ENCODE measurements at regions not wholly inside any gene's neighbourhood (a gene's known extent, or its start where the extent isn't known, plus 50 kb on each side); places are given as distances from the start of the nearest gene placed in this dataset.

- CTCF ChIA-PET = interaction anchor here (0.9 to 1.0 kb wide), 2 partner anchors 11 to 15 kb away, joined by 3 to 4 read pairs; no protein-coding TSS in a partner anchor
- Histone ChIP-seq H2AFZ (ENCODE audit: low read depth) (no peak overlapping the region), H3K4me1 (ENCODE audit: control insufficient read depth in 1 of 2, insufficient read depth in 2 of 2, low read depth in 1 of 2, low read length in 1 of 2) (peaks cover 0 to 6% of the 10 kb centered on the region in 2 experiments; a peak in 3 of 4 replicates), H3K4me2 (peak overlapping the region; percentile 70; the same call in 1 of the 2 replicates), H3K27me3 (ENCODE audit: insufficient read depth) (no peaks in the 10 kb centered on the region), H3K27ac (ENCODE audit: low read depth in 2 of 2, low read length in 1 of 2) (peak overlapping the region in 1 of 2 experiments; percentile 74; a peak in 3 of 4 replicates), H3F3A (replicated peaks; ENCODE audit: insufficient read depth) (peaks cover 43% of the 10 kb centered on the region), H3K9me2 (no peaks in the 10 kb centered on the region), H3K9me3 (no peaks in the 10 kb centered on the region), H3K79me2 (ENCODE audit: insufficient read depth) (no peaks in the 10 kb centered on the region), H3K4me3 (ENCODE audit: low read depth in 2 of 2, low read length in 1 of 2) (peak overlapping the region in 1 of 2 experiments; percentile 68; a peak in 2 of 4 replicates), H3K36me3 (replicated peaks in 1 of 2; ENCODE audit: control insufficient read depth in 1 of 2, insufficient read depth in 2 of 2, low read length in 1 of 2) (no peaks in the 10 kb centered on the region), H4K20me1 (ENCODE audit: insufficient read depth) (peaks cover 3% of the 10 kb centered on the region; the same call in 1 of the 2 replicates), H3K9ac (no peak overlapping the region)
- TF ChIP-seq GATA2 (CRISPR knock-in tag; IDR thresholded peaks at IDR 0.05) = no peak
- peak; percentile 51; the same call in 1 of the 2 replicates for TF ChIP-seq TEAD4 (IDR thresholded peaks at IDR 0.05; ENCODE audit: borderline replicate concordance, insufficient read depth)
- WGBS (ENCODE audit: low lambda C conversion rate) = 25% methylated on average over 11 of the region's 11 CpGs
- POLR2A ChIA-PET = no interaction called here
- no peak for DNase-seq
Measured at GRCh38 chr6:26311012-26311384, 54.0 kb upstream of the BTN3A2 start.

GRCh38 chr6:26311385-26312095, 53.5 kb upstream of the BTN3A2 start:
- H3K36me3 ChIP-seq (replicated peaks in 1 of 2; ENCODE audit: control insufficient read depth in 1 of 2, insufficient read depth in 2 of 2, low read length in 1 of 2) = no peaks in the 10 kb centered on the region
- peak overlapping the region; percentile 24; the same call in 1 of the 2 replicates for H3K9ac ChIP-seq
- POLR2A ChIA-PET = interaction anchor here (1.7 kb wide), 1 partner anchor 26 kb away, joined by 4 read pairs; a partner anchor contains a TSS
- peaks cover 0 to 6% of the 10 kb centered on the region in 2 experiments; a peak in 3 of 4 replicates for H3K4me1 ChIP-seq (ENCODE audit: control insufficient read depth in 1 of 2, insufficient read depth in 2 of 2, low read depth in 1 of 2, low read length in 1 of 2)
- CTCF ChIA-PET = interaction anchor here (0.9 to 1.2 kb wide), 3 partner anchors 10 to 15 kb away, joined by 3 to 4 read pairs (median 4); no protein-coding TSS in a partner anchor
- peaks cover 3% of the 10 kb centered on the region; the same call in 1 of the 2 replicates for H4K20me1 ChIP-seq (ENCODE audit: insufficient read depth)
- peaks cover 43% of the 10 kb centered on the region for H3F3A ChIP-seq (replicated peaks; ENCODE audit: insufficient read depth)
- H3K9me3 ChIP-seq = no peaks in the 10 kb centered on the region
- H3K27ac ChIP-seq (ENCODE audit: low read depth in 2 of 2, low read length in 1 of 2) = peak overlapping the region; percentile 46 to 77
- H2AFZ ChIP-seq (ENCODE audit: low read depth) = peak overlapping the region; percentile 57; the same call in 1 of the 2 replicates
- H3K27me3 ChIP-seq (ENCODE audit: insufficient read depth) = no peaks in the 10 kb centered on the region
- H3K79me2 ChIP-seq (ENCODE audit: insufficient read depth) = no peaks in the 10 kb centered on the region
- peak overlapping the region; percentile 68 to 80 for H3K4me3 ChIP-seq (ENCODE audit: low read depth in 2 of 2, low read length in 1 of 2)
- H3K9me2 ChIP-seq = no peaks in the 10 kb centered on the region
- H3K4me2 ChIP-seq = peak overlapping the region; percentile 70
- WGBS (ENCODE audit: low lambda C conversion rate) = 10% methylated on average over 18 of the region's 18 CpGs
- TF ChIP-seq JUND (IDR thresholded peaks at IDR 0.05) = no peak
- TF ChIP-seq RAD21 (IDR thresholded peaks at IDR 0.05; ENCODE audit: low read length) = peak; percentile 27
- TF ChIP-seq NFIC (IDR thresholded peaks at IDR 0.05; ENCODE audit: borderline replicate concordance) = no peak
- peak; percentile 44; the same call in 1 of the 2 replicates for TF ChIP-seq RXRA (IDR thresholded peaks at IDR 0.05; ENCODE audit: borderline replicate concordance, low read depth)
- peak; percentile 72; the same call in 1 of the 2 replicates for TF ChIP-seq TEAD4 (IDR thresholded peaks at IDR 0.05; ENCODE audit: borderline replicate concordance, insufficient read depth)
- TF ChIP-seq CTCF (IDR thresholded peaks at IDR 0.05) = peak; percentile 12; the same call in 1 of the 2 replicates
- TF ChIP-seq RCOR1 (IDR thresholded peaks at IDR 0.05; ENCODE audit: low read length) = peak; percentile 52; the same call in 1 of the 2 replicates
- TF ChIP-seq CHD2 (IDR thresholded peaks at IDR 0.05; ENCODE audit: low read length, partially characterized antibody) = peak; percentile 29
- peak; percentile 42; the same call in 1 of the 2 replicates for TF ChIP-seq FOSL2 (IDR thresholded peaks at IDR 0.05; ENCODE audit: borderline replicate concordance, low read depth)
- DNase-seq = peak; percentile 17

Measured in SK-N-SH (cell line).